Upper lobe of left lung (tissue), 6 donors: ENCODE measurements at regions not wholly inside any gene's neighbourhood (a gene's known extent, or its start where the extent isn't known, plus 50 kb on each side); places are given as distances from the start of the nearest gene placed in this dataset.

Experiments used
- ATAC-seq, 2 donors: fragments of 200-7000 bp; cut with Tn5 transposase; one replicate each; pipeline ENCODE4 v1.9.1; 2022; ENCODE audit warnings: mild to moderate bottlenecking in 2 of 2, moderate library complexity in 2 of 2; ENCODE audit not compliant: low FRiP score in 2 of 2
- DNase-seq, 2 donors: peaks; one replicate each; pipeline ENCODE4 v3.0.0-alpha.2; 2019 to 2020
- H3K27ac ChIP-seq, 4 donors: fragments of 200-600 bp; sonication (generic); one replicate each; pipeline ENCODE4 v1.5.1; 2016 to 2019
- H3K27me3 ChIP-seq, 4 donors: fragments of 200-600 bp; sonication (generic); one replicate each; pipeline ENCODE4 v1.5.1; 2017 to 2019
- H3K36me3 ChIP-seq, 4 donors: fragments of 200-600 bp; sonication (generic); one replicate each; pipeline ENCODE4 v1.5.1; 2016 to 2019
- H3K4me1 ChIP-seq, 4 donors: fragments of 200-600 bp; sonication (generic); one replicate each; pipeline ENCODE4 v1.5.1; 2018 to 2019
- H3K4me3 ChIP-seq, 4 donors: fragments of 200-600 bp; sonication (generic); one replicate each; pipeline ENCODE4 v1.5.1; 2017 to 2019; ENCODE audit warnings: mild to moderate bottlenecking in 2 of 4, moderate library complexity in 1 of 4
- H3K9me3 ChIP-seq, 4 donors: fragments of 200-600 bp; sonication (generic); one replicate each; pipeline ENCODE4 v1.5.1; 2018 to 2019
- CTCF ChIP-seq, 6 experiments: fragments of 450-650 bp in 4 of 6; fragments of 200-600 bp in 2 of 6; sonication (generic) in 2 of 6; IDR thresholded peaks; one replicate each; pipeline ENCODE4 v1.5.1; 2016 to 2019; ENCODE audit warnings: antibody characterized with exemption in 6 of 6
- EP300 ChIP-seq, 4 donors: sonication (generic); formaldehyde crosslinking; IDR thresholded peaks; one replicate each; pipeline ENCODE4 v1.5.1; 2017; ENCODE audit warnings: antibody characterized with exemption in 4 of 4, control low read depth in 2 of 4
- POLR2A ChIP-seq, 4 donors: fragments of 450-650 bp; IDR thresholded peaks; one replicate each; pipeline ENCODE4 v1.5.1; 2016 to 2017; ENCODE audit warnings: antibody characterized with exemption in 4 of 4, mild to moderate bottlenecking in 2 of 4
- POLR2AphosphoS5 ChIP-seq, 2 donors: sonication (generic); formaldehyde crosslinking; IDR thresholded peaks; one replicate each; pipeline ENCODE4 v1.5.1; 2017; ENCODE audit warnings: antibody characterized with exemption in 2 of 2
- WGBS, 2 donors: methylation state at CpG; one replicate each; pipeline ENCODE4 v1.1.5; 2017 to 2018; 5-methylcytosine and 5-hydroxymethylcytosine counted together
- donor health status: DM: no; HTN: no; CAD: no; lungs with moderate emphysema.
- donor health status: DM: no; HTN: yes; CAD: no; lungs with severe emphysema.

- TF ChIP-seq CTCF (IDR thresholded peaks at IDR 0.05) (no peak), POLR2AphosphoS5 (IDR thresholded peaks at IDR 0.05) (no peak), POLR2A (IDR thresholded peaks at IDR 0.05) (no peak), EP300 (IDR thresholded peaks at IDR 0.05) (no peak)
- 61 to 71% methylated on average over 3 of the region's 3 CpGs for WGBS, 2 donors
- DNase-seq = no peak
Measured at GRCh38 chr1:193806079-193807048, 620.0 kb upstream of the B3GALT2 start.

GRCh38 chr1:193799948-193800690 lies 613.7 kb upstream of the B3GALT2 start:
- Histone ChIP-seq H3K27ac (no peak overlapping the region), H3K36me3 (no peaks in the 10 kb centered on the region), H3K9me3 (no peaks in the 10 kb centered on the region), H3K4me3 (no peak overlapping the region), H3K27me3 (no peaks in the 10 kb centered on the region), H3K4me1 (no peaks in the 10 kb centered on the region)
- WGBS, 2 donors = 61 to 82% methylated on average over 6 of the region's 6 CpGs
- TF ChIP-seq EP300 (IDR thresholded peaks at IDR 0.05) (no peak), CTCF (IDR thresholded peaks at IDR 0.05) (no peak), POLR2AphosphoS5 (IDR thresholded peaks at IDR 0.05) (no peak), POLR2A (IDR thresholded peaks at IDR 0.05) (no peak)
- no peak for ATAC-seq
- no peak for DNase-seq

More at GRCh38 chr1:193806079-193807048, 620.0 kb upstream of the B3GALT2 start:
- Histone ChIP-seq H3K27me3 (no peaks in the 10 kb centered on the region), H3K36me3 (no peaks in the 10 kb centered on the region), H3K4me1 (no peaks in the 10 kb centered on the region), H3K4me3 (no peak overlapping the region), H3K9me3 (no peaks in the 10 kb centered on the region), H3K27ac (no peak overlapping the region)
- no peak for ATAC-seq

GRCh38 chr1:193799371-193799770 lies 613.0 kb upstream of the B3GALT2 start:
- TF ChIP-seq EP300 (IDR thresholded peaks at IDR 0.05) = no peak
- no peak for TF ChIP-seq POLR2A (IDR thresholded peaks at IDR 0.05)
- TF ChIP-seq CTCF (IDR thresholded peaks at IDR 0.05) = no peak
- TF ChIP-seq POLR2AphosphoS5 (IDR thresholded peaks at IDR 0.05) = no peak
- Histone ChIP-seq H3K27me3 (no peaks in the 10 kb centered on the region), H3K4me1 (no peaks in the 10 kb centered on the region), H3K36me3 (no peaks in the 10 kb centered on the region), H3K4me3 (no peak overlapping the region), H3K9me3 (no peaks in the 10 kb centered on the region), H3K27ac (no peak overlapping the region)
- no peak for DNase-seq
- no peak for ATAC-seq
- 89 to 91% methylated on average over 2 of the region's 2 CpGs for WGBS, 2 donors

- H3K9me3 ChIP-seq = no peaks in the 10 kb centered on the region
- H3K4me1 ChIP-seq = no peaks in the 10 kb centered on the region
- DNase-seq (no peak), ATAC-seq (no peak)
- H3K36me3 ChIP-seq = no peaks in the 10 kb centered on the region
- no peak overlapping the region for H3K27ac ChIP-seq
- H3K4me3 ChIP-seq = no peak overlapping the region
- TF ChIP-seq EP300 (IDR thresholded peaks at IDR 0.05) = no peak
- TF ChIP-seq POLR2AphosphoS5 (IDR thresholded peaks at IDR 0.05) = no peak
- TF ChIP-seq CTCF (IDR thresholded peaks at IDR 0.05) = no peak
- no peak for TF ChIP-seq POLR2A (IDR thresholded peaks at IDR 0.05)
- H3K27me3 ChIP-seq = no peaks in the 10 kb centered on the region
- WGBS, 2 donors = 65 to 68% methylated on average over 4 of the region's 4 CpGs
Measured at GRCh38 chr1:193794239-193794638, 607.8 kb upstream of the B3GALT2 start.
